Stimulated activated CD8-positive, alpha-beta memory T cell treated with anti-CD3 and anti-CD28 coated beads, Interleukin-4, amount 100 ng/mL, for 24 hours (primary cell): ENCODE measurements at regions not wholly inside any gene's neighbourhood (a gene's known extent, or its start where the extent isn't known, plus 50 kb on each side); places are given as distances from the start of the nearest gene placed in this dataset.
"Not testable (repeated sequence)": the region's sequence is repeated elsewhere in the genome, so short reads cannot be mapped to it uniquely, and the experiment has no call there.

Experiments
- DNase-seq: peaks from one replicate; pipeline ENCODE4 v3.0.0-alpha.2; 2020; ENCODE audit warnings: low read depth

DNA sequence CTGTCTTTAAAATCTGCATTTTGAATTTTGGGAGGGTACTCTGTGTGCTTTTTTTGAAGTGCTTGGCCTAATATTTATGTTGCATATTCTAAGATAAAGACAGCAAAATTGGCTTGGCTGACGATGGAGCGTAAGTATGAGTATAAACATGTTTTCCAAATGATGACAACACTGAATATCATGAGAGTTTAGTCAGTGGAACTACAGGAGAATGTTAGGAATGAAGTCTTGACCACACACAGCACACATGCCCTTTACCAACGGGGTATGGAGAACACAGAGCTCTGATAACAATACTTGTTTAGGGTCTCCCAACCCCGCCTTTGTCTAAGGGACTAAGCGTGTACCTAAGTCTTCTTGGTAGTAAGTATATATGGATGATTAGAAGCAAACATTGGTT is 253.9 kb upstream of the FZD8 start:
- no peak for DNase-seq

DNA sequence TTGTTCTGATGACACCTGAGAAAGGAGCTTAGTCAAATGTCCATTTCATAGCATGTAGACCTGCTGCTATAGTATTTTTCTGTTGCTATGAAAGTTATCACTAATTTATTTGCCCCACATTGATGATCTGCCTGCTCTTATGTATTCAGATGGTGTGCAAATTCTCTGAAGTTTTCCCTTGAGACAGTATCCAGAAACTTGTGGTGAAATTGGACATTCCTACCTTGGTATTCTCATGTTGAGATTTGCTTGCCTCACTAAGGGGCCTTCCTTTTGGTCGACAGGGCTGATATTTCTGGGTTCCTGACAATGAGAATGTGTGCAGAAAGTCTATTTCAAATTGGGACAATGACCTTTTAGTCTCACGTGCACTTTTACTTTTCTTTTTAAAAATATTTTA is 253.2 kb upstream of the FZD8 start:
- no peak for DNase-seq

DNA sequence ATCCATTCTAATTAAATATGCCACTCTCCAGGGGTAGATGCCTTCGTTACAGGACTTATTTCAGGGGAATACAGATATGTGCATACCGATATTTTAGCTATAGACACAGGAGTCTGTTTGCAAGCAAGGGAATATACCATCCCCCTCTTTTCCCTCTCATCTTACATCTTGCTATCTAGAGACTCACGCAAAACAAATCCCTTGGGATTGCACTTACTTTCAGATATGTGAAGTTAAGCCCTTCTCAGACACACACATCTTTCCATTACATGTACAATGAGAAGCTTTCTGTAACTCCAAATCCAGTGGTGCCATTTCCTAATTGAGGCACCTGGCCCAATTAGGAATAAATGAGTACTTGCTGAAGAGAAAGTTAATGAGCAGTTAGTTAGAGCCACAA is 250.4 kb upstream of the FZD8 start:
- no peak for DNase-seq

DNA sequence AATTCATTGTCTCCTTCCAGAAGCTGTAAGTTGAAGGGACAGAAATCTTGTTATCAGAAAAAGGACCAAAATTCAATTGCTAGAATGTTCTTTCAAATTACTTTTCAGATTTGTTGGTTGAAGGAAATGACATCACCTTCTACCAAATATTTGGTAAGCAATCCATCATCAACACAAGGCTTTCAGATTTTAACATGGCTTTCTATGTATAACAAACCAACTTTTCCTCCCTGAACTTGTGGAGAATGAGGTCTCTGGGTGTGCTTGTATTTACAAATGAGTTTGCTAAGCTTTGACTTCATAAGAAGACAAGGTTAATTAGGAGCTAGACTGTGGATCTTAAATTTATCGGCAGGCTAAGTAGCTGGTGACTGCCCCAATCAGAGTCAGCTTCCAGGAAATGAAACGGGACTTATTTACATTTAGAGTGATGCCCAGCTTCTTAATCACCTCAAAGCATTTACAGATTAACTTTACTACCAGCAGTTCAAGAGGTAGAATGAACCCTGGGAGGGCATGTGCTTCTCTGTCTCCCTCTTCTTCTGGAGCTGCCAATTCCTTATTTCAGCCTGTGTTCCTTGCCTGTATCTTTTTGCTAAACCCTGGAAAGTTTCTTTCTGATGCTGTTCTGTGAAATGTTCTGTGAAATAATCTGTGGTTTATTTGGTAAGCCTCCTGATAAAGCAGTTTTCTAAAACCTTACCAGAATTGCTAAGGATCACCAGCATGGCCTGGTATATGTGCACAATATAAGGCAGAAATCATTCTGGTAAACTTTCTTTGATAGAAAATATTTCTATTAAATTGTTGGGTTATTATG is 248.8 kb upstream of the FZD8 start:
- no peak for DNase-seq

DNA sequence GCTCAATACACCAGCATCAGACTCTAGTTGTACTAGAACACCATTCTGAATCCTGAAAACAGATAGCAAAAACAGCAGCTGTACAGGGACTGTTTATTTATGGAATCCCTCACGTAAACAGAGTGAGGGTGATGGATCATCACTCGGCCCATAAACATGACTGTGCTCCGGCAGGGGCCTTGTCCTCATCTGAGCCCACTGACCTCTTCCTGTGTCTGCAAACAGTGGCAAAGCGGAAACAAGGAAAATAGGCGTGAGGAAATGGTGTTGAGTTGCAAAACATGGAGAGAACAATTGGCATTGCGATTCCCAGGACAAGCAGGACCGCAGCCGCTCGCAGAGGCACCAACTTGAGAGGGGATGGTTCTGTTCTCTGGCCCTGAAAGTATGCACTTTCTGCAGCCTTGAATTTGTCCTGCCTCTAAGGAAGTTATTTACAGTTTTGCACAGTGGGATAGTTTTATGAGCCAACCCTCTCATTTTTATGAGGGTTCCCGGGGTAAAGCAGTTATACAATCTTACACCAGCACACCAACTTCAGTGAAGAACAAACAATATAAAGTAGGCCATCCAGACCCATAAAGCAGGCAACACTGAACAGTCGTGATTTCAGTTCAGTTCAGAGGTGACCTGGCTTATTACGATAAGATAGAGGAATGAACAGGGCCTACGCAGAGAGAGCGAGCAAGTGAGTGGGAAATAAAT is 248.0 kb upstream of the FZD8 start:
- DNase-seq = no peak

DNA sequence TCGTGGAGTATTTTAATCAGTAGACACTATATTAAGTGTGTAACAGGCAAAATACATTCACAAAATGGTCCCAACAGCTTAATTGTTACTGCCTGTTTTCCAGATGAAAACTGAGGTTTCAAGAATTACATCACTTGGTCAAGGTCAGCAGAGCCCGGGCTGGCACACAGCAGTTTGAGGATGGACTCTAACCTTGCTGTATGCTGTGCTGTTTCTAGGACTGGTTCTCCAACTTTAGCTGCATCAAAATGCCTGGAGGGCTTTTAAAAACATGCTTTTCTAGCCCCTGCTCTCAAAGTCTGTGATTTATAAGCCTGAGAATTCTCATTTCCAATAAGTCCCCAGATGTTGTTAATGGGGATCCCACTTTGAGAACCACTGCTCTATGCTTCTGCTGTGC is 247.1 kb upstream of the FZD8 start:
- DNase-seq = no peak

DNA sequence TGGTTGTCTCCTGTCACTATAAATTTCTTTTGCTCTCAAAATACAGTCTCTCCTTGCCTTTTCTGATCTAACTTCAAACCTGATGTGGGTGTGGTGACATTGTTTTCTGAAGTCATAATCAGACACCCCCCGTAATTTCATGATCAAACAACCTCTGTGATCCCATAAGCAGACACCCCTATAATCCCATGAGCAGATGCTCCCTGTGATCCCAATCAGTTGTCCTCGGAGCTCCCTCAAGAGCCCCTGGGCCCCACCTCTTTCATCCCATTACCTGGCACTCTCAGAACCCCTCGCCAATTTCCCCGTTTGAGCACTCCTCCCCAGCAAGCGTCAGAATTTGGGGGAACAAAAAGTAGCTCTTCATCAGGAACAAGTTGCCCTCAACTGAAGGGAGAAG is 246.3 kb upstream of the FZD8 start:
- no peak for DNase-seq

DNA sequence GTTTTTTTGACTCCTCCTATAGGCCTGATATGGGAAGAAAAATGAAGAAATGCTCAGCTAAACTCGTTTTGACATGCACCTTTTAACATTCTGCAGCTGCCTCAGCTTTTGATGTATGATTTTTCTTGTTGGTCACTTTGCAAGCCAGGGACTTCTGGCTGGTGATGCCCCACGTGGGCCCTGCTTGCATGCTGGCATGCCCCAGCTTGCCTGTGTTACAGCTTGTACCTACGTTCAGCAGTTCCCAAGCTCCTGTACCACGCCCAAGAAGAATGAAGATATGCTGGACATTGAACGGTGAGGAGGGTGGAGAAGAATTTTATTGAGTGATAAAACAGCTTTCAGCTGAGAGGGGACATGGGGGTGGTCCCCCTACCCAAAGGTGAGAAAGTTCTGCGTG is 245.6 kb upstream of the FZD8 start:
- DNase-seq = no peak

DNA sequence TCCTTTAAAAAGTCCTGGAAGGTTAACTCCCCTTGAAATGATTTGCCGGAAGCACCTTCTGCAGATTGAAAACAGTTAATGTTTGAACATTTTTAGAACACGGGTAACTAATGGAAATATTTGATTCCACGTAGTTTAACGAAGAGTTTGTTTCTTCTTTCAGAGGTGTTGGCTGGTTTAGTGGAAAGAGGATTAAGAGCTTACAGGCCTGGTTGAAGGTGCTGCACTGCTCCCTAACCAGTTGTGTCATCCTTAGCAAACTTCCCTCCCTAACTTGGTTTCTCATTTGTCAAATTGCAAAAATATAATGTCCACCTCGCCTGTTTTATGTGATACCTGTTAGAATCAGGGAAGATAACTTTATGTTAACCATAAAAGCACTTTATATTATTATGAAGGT is 243.0 kb upstream of the FZD8 start:
- DNase-seq = no peak

DNA sequence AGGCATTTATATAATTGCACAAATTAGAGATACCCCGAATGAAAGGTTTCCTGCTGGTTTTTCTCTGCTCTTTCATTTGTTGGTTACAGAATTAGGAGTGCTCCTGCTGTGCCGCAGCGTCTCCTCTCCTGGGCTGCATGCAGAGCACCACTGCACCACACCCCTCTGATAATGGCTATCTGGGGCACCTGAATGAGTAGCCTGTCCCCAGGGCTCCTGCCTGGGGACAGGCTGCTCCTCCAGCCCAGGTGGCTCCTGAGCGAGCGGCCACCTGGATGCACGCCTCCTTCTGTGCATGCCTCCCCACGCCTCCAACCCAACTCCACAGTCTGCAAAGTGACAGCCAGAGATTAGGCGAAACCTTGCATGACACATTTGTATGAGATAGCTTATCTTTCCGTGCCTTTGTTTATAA is 242.6 kb upstream of the FZD8 start:
- no peak for DNase-seq

DNA sequence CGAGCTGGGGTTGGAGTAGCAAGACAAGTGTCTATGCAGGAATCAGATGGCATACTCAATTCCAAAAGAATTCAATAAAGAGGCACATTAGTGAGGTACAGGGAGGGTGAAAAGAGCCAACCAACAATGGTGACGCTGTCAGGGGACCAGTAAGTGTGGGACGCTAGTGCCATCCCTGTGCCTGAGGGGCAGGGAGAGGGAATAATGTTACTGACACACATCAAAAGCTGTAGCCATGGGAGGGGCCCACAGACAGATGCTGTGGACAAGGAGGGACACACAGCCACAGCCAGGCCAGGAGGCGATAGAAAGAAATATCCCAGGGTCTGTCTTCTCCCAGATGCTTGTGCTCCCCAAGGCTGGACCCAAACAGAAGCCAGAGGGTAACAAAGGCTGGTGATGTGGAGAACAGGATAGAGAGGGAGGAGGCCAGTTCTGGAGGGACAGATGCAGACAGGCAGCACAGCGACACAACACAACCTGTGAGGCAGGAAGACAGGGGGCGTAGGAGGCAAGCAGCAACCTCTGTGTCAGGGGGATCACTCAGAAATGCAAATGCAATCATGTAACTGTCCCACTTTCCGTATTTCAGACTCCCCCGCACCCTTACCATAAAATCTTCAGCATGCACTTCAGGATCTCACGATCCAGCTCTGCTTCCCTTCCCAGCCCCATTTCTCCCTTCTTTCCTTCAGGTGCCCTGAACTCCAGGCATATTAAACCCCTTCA is 240.5 kb upstream of the FZD8 start:
- no peak for DNase-seq

DNA sequence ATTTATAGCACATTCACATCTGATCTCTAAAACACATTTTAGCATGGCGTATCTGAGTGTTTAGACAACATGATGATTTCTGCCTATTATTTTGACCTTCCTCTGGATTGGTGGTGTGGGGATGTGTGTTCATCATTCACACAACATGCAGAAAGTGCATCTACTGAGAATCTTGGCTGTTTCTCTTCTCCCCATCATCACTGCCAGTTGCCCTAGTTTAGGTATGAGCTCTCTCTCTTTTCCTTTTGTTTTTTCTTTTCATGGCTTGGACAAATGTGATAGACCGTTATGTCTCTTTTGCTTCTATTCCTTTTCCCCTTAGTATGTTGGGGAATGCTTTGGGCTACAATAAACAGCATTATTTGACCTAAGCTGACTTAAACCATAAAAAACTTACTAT is 239.2 kb upstream of the FZD8 start:
- no peak for DNase-seq

DNA sequence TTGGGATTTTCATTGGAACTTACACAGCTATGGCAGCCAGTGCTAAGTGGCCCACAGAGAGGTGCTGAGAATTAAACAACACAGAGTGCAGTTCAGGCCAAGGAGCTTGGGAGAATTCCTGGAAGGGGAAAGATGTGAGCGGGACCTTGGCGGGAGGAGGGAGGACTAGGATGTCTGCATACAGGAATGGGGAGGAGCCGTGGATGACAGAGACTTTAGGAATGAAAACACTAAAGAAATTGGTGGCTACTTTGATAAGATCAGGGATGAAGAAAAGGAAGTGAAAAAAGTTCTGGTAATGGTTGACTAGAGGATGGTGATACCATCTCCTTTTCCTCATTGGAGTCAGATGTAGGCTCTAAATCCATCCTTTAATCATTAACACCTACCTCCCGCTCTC is 234.2 kb upstream of the FZD8 start:
- no peak for DNase-seq

DNA sequence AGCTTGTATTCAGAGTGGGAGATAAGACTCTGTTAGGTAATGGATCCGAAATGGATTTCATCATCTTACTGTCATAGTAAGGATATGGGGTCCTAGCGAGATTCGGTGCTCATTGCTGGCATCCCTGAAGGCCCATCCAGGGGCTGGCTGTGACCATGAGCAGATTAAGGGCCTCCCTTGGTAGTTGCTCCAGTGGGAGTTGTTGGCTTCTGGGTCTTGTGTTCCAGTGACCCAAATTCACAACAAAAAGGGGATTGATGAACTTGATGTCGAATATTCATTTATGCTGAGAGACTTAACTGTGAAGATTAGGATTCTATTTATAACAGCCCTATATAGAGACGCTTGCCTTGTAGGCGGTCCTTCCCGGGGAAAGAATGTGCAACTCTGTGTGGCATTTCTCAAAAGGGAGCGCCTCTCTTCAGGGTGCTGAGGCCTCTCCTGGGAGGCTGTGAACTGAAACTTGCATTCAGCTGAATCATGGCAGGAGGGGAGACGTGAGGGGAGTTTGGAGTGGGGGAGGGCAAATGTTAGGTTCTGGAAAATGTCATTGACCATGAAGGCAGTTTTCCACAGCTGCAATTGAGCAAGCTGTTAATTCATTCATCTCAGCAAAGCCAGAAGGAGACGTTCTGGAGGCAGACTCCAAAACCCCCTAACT is 233.1 kb upstream of the FZD8 start:
- no peak for DNase-seq

DNA sequence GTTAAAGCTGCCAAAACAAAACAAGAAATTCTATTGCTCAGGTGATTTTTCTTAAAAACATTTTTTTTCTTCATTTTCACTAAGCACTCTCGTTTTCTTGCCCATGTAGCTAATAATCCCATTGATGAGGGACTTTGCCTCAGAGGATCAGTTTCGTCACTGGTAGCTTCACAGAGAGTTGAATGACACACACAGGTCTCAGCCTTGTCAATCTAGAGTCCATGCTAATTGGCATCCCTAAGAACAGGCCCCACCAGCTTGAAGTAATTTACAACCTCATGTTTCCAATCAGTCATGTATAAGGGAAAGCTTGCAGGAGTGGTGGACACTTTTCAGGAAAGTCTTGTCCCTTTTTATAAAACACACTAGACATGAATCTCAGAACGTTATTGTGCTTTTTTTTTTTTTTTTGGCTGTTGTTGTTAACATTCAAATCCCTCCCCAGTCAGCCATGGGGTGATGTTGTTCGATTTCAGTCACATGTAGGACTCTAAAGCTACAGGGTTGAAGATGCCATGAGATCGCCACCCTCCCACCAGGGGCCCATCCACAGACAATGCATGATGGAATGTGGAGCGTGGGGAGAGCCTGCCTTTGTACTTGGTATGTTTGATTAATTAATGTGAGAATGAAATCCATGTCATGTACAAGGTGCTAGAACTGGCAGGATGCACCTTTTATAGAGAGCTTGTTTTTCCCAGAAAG is 232.4 kb upstream of the FZD8 start:
- DNase-seq = no peak

DNA sequence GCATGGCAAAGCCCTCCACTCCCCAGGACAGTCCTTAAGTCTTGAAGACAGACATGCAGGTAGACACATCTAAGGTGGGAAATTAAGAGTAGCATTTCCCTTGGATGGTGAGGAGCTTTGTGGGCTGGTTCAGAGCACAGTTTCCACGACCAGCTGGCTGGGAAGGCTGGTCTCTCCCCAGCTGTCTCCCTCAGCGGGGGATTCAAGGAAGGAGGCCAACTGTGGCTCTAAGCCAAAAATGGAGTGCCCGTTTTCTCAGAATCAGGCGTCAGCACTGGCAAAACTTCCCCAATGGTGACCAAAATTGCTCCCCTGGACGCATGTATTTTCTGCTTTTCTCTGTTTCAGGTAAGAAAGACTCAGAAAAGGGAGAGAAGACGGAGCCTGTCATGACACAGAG is 230.6 kb upstream of the FZD8 start:
- DNase-seq = no peak

DNA sequence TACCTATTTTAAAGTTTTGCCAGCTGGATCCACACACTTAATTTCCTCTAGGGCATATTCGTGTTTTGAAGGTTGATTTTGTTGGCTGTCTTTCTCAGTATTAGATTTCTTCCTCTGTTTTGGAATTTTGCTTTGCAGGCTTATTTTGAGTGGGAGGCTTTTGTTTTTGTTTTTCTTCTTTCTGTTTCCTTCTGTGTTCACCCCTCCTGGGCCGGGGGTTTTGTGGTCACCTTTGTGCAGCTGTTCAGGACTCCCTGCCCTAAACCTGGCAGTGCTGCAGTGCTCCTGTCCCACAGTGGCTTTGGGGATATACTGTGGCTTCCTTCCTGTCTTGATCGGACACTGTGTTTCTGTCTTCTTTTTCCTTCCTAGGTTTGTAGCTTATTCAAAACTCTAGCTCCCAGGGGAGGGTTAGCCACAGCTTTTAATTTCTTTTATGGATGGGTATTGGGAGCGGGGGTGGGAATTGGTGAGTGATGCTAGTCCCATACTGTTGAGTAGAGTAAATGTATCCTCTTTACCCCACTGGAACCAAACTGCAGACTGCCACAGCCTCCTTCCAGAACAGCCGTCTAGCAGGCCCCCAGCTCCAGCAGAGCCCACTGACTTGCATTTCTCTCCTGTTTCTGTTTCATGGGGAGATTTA is 228.7 kb upstream of the FZD8 start:
- no peak for DNase-seq

DNA sequence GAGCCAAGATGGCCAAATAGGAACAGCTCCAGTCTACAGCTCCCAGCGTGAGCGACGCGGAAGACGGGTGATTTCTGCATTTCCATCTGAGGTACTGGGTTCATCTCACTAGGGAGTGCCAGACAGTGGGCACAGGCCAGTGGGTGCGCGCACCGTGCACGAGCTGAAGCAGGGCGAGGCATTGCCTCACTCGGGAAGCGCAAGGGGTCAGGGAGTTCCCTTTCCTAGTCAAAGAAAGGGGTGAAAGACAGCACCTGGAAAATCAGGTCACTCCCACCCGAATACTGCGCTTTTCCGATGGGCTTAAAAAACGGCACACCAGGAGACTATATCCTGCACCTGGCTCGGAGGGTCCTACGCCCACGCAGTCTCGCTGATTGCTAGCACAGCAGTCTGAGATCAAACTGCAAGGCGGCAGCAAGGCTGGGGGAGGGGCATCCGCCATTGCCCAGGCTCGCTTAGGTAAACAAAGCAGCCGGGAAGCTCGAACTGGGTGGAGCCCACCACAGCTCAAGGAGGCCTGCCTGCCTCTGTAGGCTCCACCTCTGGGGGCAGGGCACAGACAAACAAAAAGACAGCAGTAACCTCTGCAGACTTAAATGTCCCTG is 216.7 kb upstream of the FZD8 start:
- DNase-seq = not testable (repeated sequence)

DNA sequence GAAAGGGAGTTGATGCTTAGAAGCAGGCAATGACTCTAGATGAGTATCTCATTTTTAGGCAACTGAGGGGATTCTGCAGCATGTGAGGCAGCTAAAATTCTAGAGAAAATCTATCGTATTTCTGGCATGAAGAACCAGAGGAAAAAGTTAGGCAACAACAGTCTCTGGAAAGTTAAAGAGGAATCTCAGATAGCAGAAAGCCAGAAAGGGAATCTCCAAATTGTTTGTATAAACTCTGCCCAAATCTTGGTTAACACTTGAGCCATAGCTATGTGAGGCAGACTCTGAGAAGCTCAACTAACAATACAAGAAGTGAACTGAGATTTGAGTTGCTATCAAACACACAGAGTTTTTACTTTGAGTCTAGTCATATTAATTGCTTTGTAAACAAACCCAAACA is 215.8 kb upstream of the FZD8 start:
- no peak for DNase-seq

DNA sequence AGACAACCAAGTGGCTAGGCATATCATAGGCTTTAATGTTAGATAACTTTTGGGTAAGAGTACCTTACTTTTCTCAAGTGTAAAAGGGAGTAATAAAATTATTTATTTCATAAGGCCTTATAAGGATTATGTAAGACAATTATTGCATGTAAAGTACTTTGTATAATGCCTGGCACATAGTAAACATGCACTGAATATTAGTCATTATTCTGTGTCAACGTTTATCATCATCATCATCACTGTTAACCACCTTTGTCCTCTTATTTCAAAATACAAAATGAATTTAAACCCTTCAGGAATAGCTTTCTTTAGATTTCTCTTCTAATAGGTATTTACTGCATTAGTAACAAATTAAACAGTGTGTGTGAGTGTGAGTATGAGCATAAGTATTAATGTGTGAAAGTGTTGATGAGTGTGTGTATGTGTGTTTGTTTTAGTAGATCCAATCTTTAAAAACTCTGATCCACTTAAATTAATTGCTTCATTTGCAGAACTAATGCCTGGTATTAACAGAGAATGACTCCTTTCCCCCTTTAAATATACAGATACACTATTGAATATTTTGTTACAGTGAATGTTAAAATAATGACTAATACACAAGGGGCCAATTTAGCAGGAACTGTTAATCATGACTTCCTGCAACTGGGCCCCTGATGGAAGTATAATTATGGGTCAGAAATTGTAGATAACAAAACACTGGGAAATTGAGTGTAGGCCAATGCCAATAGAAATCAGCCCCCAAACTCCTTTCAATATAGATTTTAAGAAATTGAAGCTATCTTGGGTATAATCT is 213.3 kb upstream of the FZD8 start:
- DNase-seq = no peak
